Activated T-helper 1 cell treated with anti-CD3 and anti-CD28 coated beads, Interleukin-12 subunit alpha, Interleukin-12 subunit beta, Interleukin-2, Interleukin-4 antibody, amounts not matched to agents 30 ng/mL and 10 ng/mL and 1 ng/mL, durations not matched to agents 14 hours and 24 hours and 36 hours (primary cell): ENCODE measurements at regions not wholly inside any gene's neighbourhood (a gene's known extent, or its start where the extent isn't known, plus 50 kb on each side); places are given as distances from the start of the nearest gene placed in this dataset.
"Not testable (repeated sequence)": the region's sequence is repeated elsewhere in the genome, so short reads cannot be mapped to it uniquely, and the experiment has no call there.

Source experiments
- DNase-seq: peaks from one replicate; pipeline ENCODE4 v3.0.0; 2021; ENCODE audit warnings: low spot score
- H3K27ac Mint-ChIP-seq: one replicate; pipeline ENCODE4 v1.8.0; 2021; ENCODE audit warnings: mild to moderate bottlenecking, mixed read lengths
- H3K27me3 Mint-ChIP-seq: one replicate; pipeline ENCODE4 v1.8.0; 2022; ENCODE audit warnings: mild to moderate bottlenecking, moderate library complexity, mixed read lengths; ENCODE audit not compliant: insufficient read depth
- H3K36me3 Mint-ChIP-seq: one replicate; pipeline ENCODE4 v1.8.0; 2021; ENCODE audit warnings: low read depth, mixed read lengths
- H3K4me1 Mint-ChIP-seq: one replicate; pipeline ENCODE4 v1.8.0; 2021; ENCODE audit warnings: low read depth, mixed read lengths
- H3K4me3 Mint-ChIP-seq: one replicate; pipeline ENCODE4 v1.8.0; 2021; ENCODE audit warnings: mild to moderate bottlenecking, moderate library complexity, mixed read lengths
- H3K9me3 Mint-ChIP-seq: one replicate; pipeline ENCODE4 v1.8.0; 2021; ENCODE audit warnings: mixed read lengths
- intact Hi-C: fragments of 100-400 bp; cut with micrococcal nuclease; formaldehyde crosslinking; loops from one replicate; pipeline ENCODE4 v1.15.1; 2024

DNA sequence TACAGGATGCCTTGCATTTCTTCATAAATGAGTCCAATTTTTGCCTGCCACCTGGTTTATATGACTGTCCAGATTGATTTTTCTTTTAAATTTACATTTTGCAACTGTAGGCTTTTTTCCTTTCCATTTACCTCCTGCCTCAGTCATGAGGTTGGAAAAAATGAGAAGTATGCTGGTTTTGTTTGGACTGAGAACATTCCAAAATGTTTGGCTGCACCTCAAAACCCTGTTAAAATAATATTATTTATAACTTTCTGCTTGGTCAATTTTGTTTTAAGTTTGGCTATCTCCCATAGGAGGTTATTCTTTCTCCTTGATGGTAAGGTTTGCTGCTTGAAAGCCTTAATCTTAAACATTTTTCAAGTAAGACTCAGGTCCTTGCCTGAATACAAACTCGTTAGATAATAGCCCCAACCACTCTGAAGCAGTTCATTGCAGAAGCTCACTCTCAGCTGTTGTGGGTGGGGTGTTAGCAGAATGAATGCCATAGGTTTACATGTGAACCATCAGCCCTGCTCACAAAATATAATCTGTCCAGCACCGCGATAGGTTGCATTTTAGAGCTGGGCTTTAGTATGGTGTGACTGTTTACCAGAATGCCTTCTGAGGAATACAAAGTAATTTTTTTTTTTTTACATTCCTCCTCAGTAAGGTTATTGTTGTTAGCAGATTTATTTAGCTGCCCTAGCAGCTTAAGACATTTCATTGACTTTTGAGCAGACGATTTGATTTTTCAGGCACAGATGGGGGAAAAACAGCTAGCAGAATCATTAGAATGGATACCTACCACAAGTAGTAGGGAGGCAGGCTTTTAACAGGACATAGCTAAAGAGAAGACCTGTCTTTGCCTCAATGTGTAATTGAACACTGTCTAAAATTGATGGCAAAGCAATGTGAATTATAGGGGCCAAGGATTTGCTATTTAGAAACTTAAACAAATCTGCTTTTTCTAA, 630.8 kb upstream of the KCNMB2 start:
- H3K9me3 Mint-ChIP-seq, result peaks cover 11% of the 10 kb centered on the region
- intact Hi-C loops, result no loop called here
- H3K4me3 Mint-ChIP-seq, result no peak overlapping the region
- H3K27ac Mint-ChIP-seq, result no peak overlapping the region
- H3K36me3 Mint-ChIP-seq, result no peaks in the 10 kb centered on the region
- DNase-seq, result no peak
- no peaks in the 10 kb centered on the region for H3K4me1 Mint-ChIP-seq
- H3K27me3 Mint-ChIP-seq, result no peaks in the 10 kb centered on the region

DNA sequence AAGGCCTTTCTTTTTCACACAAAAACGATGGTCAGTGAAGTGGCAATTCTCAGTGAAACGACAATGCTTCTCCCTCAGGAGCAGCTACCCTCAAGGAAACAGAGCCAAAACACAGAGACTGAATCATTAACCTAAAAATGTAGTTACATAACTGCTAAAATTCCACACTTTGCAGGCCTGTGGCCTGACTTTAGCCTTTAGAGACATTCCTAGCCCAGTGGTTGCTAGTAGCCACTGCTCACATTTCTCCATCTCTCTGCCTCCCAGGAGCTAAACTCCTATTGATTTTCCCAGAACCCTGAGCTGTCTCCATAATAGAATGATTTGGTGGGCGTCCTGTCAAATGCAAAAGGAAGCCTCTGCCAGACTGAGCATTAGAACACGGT, 630.1 kb upstream of the KCNMB2 start:
- DNase-seq, result no peak
- no peak overlapping the region for H3K4me3 Mint-ChIP-seq
- no peak overlapping the region for H3K27ac Mint-ChIP-seq
- no peaks in the 10 kb centered on the region for H3K36me3 Mint-ChIP-seq
- peaks cover 9% of the 10 kb centered on the region for H3K9me3 Mint-ChIP-seq
- H3K27me3 Mint-ChIP-seq, result no peaks in the 10 kb centered on the region
- intact Hi-C loops, result no loop called here
- no peaks in the 10 kb centered on the region for H3K4me1 Mint-ChIP-seq

- H3K27ac Mint-ChIP-seq, result no peak overlapping the region
- intact Hi-C loops, result no loop called here
- H3K4me1 Mint-ChIP-seq, result no peaks in the 10 kb centered on the region
- no peak for DNase-seq
- no peaks in the 10 kb centered on the region for H3K36me3 Mint-ChIP-seq
- H3K27me3 Mint-ChIP-seq, result no peaks in the 10 kb centered on the region
- peaks cover 9% of the 10 kb centered on the region for H3K9me3 Mint-ChIP-seq
- no peak overlapping the region for H3K4me3 Mint-ChIP-seq
These were observed 629.5 kb upstream of the KCNMB2 start for GRCh38 chr3:177906578-177907229.

- H3K9me3 Mint-ChIP-seq, H3K27ac Mint-ChIP-seq, DNase-seq, H3K4me1 Mint-ChIP-seq, H3K27me3 Mint-ChIP-seq, H3K4me3 Mint-ChIP-seq, H3K36me3 Mint-ChIP-seq, intact Hi-C loops: not testable (repeated sequence)
These were observed 626.7 kb upstream of the KCNMB2 start for GRCh38 chr3:177909530-177909929.

DNA sequence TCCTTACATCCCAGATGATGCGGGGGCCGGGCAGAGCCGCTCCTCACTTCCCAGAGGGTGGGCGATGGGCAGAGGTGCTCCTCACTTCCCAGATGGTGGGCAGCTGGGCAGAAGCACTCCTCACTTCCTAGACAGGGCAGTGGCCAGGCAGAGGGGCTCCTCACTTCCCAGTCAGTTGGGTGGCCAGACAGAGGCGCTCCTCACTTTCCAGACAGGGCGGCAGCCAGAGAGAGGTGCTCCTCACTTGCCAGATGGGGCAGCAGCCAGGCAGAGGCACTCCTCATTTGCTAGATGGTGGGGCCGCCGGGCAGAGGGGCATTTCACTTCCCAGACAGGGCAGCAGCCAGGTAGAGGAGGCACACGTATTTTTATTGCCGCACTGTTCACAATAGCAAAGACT, 622.0 kb upstream of the KCNMB2 start:
- H3K4me3 Mint-ChIP-seq, result no peak overlapping the region
- H3K4me1 Mint-ChIP-seq, result no peaks in the 10 kb centered on the region
- no peaks in the 10 kb centered on the region for H3K27me3 Mint-ChIP-seq
- H3K27ac Mint-ChIP-seq, result no peak overlapping the region
- intact Hi-C loops, result no loop called here
- no peak for DNase-seq
- no peaks in the 10 kb centered on the region for H3K36me3 Mint-ChIP-seq
- peaks cover 8% of the 10 kb centered on the region for H3K9me3 Mint-ChIP-seq

DNA sequence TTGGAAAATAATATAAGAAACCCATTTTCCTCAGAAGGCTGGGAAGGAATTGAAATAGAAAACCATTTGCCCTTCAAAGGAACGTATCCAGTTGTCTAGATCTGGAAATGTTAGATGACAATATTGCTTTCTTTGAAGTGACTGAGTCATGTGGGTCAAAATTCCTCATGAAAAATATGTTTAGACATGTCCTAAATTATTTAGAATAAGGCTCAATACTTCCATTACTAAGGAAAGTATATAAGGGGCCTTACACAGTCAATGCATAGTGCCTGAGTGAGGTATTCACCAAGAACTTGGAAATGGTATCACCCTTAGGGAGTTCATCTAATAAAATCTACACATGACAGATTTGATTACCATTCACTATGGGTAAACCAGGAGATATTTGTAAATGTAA, 619.8 kb upstream of the KCNMB2 start:
- Mint-ChIP-seq H3K27me3 (no peaks in the 10 kb centered on the region), H3K36me3 (no peaks in the 10 kb centered on the region), H3K9me3 (peaks cover 4% of the 10 kb centered on the region), H3K27ac (no peak overlapping the region), H3K4me3 (no peak overlapping the region), H3K4me1 (no peaks in the 10 kb centered on the region)
- DNase-seq, result no peak
- intact Hi-C loops, result no loop called here

DNA sequence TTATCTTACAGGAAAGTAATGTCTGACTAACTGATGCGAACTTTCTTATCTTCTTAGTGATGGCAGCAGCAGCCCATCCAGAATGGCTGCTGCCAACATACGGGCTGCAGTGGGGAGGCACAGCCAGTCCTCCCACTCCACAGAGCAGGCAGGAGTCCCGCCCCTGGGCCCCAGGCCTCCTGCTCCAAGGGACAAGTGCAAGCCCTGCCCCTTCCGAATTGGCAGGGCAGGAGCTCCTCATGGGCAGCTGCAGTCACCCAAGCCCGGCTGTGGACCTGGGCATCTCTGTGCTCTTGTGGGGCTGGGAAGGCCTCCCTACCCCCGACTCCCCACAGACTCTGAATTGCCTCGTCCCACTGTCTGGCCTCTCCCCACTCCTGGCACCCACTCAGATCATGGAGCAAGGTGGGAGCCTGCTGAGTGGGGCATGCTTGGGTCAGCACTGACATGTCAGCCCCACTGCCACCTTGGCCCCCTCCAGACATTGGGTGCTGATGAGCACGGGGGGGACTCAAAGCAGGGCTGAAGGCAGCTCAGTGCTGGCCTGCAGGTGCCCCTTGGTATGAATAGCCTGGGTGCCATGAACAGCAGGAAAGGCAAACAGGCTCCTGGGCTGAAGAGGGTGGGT, 618.9 kb upstream of the KCNMB2 start:
- intact Hi-C loops, result no loop called here
- Mint-ChIP-seq H3K27me3 (no peaks in the 10 kb centered on the region), H3K9me3 (no peaks in the 10 kb centered on the region), H3K4me1 (no peaks in the 10 kb centered on the region), H3K36me3 (no peaks in the 10 kb centered on the region), H3K27ac (no peak overlapping the region), H3K4me3 (no peak overlapping the region)
- no peak for DNase-seq

DNA sequence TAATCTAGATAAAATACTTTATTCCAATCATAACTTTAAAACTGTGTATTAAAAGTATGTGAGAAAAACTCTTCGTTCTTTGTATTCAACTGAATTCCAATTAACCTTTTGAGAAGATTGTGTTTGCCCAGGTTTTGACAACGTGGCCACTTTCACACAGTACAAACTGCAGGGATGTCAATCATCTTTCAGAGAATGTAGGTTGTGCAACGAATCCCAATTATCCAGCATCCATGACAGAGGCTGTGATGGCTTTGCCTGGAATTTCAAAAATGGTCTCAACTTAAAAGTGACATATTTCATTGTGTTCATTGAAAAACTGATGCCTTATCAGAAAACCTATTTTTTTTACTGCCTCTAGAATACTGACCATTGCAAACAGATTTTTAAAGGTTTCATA, 615.1 kb upstream of the KCNMB2 start:
- intact Hi-C loops, result no loop called here
- Mint-ChIP-seq H3K27me3 (no peaks in the 10 kb centered on the region), H3K4me3 (no peak overlapping the region), H3K9me3 (no peaks in the 10 kb centered on the region), H3K27ac (no peak overlapping the region), H3K4me1 (no peaks in the 10 kb centered on the region), H3K36me3 (no peaks in the 10 kb centered on the region)
- no peak for DNase-seq

DNA sequence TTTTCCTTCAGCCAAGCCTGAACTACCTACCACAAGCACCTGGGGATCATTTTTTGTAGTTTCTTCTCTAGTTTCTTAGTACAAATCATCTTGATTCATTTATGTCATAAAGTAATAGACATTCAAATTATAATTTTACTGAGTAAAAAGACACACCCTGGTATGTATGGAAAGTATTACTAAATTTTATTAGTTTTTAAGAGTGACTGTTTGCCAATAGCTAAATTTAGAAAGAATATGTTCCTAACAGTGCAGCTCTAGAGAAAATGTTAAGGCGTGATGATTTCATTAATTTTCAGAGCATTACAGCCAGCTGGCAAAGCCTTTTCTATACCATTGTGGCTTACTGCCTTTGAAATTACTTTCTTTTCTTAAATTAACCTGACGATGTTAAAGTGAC, 612.0 kb upstream of the KCNMB2 start:
- Mint-ChIP-seq H3K4me1 (peaks cover 5% of the 10 kb centered on the region), H3K4me3 (no peak overlapping the region), H3K36me3 (no peaks in the 10 kb centered on the region), H3K9me3 (no peaks in the 10 kb centered on the region), H3K27me3 (no peaks in the 10 kb centered on the region), H3K27ac (no peak overlapping the region)
- DNase-seq, result no peak
- intact Hi-C loops, result no loop called here

DNA sequence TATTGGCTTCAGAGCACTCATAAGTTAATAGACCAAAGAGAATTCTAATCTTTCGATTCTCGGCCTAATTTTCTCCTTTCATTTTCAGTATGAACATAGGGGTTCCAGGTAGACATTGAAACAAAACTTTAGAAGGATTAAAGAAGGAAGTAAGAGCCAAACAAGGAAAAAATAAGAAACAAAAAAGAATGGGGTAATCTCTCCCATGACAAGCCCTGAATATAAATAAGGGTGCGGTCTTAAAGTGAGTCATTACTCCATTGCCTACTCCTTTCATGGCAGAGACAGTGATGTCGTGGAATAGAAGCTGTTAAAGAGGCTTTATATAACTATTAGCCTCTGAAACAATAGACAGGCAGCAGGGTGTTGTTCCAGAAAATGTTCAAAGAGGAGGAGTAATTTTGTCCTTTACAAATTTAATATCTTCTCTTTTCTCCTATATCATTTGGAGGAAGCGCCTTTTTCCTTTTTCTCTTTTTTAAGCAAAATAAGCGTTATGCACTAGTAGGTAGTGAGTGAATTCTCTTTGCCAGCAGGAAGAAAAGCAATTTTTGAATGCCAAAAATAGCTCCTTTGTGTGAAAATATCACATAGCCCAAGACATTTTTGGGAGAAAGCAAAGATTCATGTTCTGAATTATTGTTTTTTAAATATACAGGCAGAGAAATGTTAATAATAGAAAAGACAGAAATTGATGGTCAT, 607.9 kb upstream of the KCNMB2 start:
- no peak for DNase-seq
- H3K27ac Mint-ChIP-seq, result no peak overlapping the region
- no peaks in the 10 kb centered on the region for H3K27me3 Mint-ChIP-seq
- H3K9me3 Mint-ChIP-seq, result peaks cover 3% of the 10 kb centered on the region
- H3K36me3 Mint-ChIP-seq, result no peaks in the 10 kb centered on the region
- no peak overlapping the region for H3K4me3 Mint-ChIP-seq
- intact Hi-C loops, result no loop called here
- H3K4me1 Mint-ChIP-seq, result peaks cover 5% of the 10 kb centered on the region

GRCh38 chr3:177929310-177929709, 606.9 kb upstream of the KCNMB2 start:
- intact Hi-C loops, result no loop called here
- DNase-seq, result no peak

GRCh38 chr3:177930771-177931170, 605.5 kb upstream of the KCNMB2 start:
- Mint-ChIP-seq H3K36me3 (no peaks in the 10 kb centered on the region), H3K27ac (no peak overlapping the region), H3K27me3 (no peaks in the 10 kb centered on the region), H3K9me3 (peaks cover 3% of the 10 kb centered on the region), H3K4me3 (no peak overlapping the region), H3K4me1 (peaks cover 5% of the 10 kb centered on the region)
- intact Hi-C loops, result no loop called here
- DNase-seq, result no peak

More at GRCh38 chr3:177929310-177929709, 606.9 kb upstream of the KCNMB2 start:
- Mint-ChIP-seq H3K27ac (no peak overlapping the region), H3K4me3 (no peak overlapping the region), H3K27me3 (no peaks in the 10 kb centered on the region), H3K4me1 (peaks cover 5% of the 10 kb centered on the region), H3K9me3 (peaks cover 3% of the 10 kb centered on the region), H3K36me3 (no peaks in the 10 kb centered on the region)

DNA sequence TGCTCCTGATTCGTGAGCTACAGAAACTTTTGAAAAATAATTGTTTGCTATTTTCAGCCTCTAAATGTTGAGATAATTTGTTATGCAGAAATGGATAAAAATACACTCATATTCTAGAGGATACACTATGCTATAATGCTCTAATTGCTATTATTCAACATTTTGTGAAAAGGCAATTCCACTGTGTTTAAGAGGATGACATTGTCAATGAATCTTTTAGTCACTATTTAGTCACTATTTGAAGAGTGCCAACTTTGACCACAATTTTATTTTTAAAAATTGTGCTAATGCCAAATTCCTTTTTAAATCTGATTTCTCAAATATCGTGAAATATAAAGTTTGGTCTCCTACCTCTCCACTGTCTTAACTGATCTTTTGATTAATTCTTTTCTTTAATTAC, 604.9 kb upstream of the KCNMB2 start:
- Mint-ChIP-seq H3K4me1 (peaks cover 5% of the 10 kb centered on the region), H3K27me3 (no peaks in the 10 kb centered on the region), H3K36me3 (no peaks in the 10 kb centered on the region), H3K9me3 (peaks cover 3% of the 10 kb centered on the region), H3K27ac (no peak overlapping the region), H3K4me3 (no peak overlapping the region)
- no peak for DNase-seq
- intact Hi-C loops, result no loop called here
